Omental fat pad (tissue), 3 donors: ENCODE measurements at regions not wholly inside any gene's neighbourhood (a gene's known extent, or its start where the extent isn't known, plus 50 kb on each side); places are given as distances from the start of the nearest gene placed in this dataset.
A peak's percentile ranks its signal among the peaks of the same experiment; 100 is the strongest.

Source experiments
- ATAC-seq: fragments of 150-250 bp; one replicate; pipeline ENCODE4 v1.9.1; 2016; ENCODE audit warnings: mild to moderate bottlenecking, moderate library complexity; ENCODE audit not compliant: low FRiP score
- DNase-seq: peaks from one replicate; pipeline ENCODE4 v3.0.0-alpha.2; 2019; ENCODE audit warnings: low spot score
- CTCF ChIP-seq, 3 donors: fragments of 450-650 bp; IDR thresholded peaks; one replicate each; pipeline ENCODE4 v1.5.1; 2016 to 2017; ENCODE audit warnings: antibody characterized with exemption in 3 of 3, mild to moderate bottlenecking in 3 of 3, moderate library complexity in 2 of 3

DNA sequence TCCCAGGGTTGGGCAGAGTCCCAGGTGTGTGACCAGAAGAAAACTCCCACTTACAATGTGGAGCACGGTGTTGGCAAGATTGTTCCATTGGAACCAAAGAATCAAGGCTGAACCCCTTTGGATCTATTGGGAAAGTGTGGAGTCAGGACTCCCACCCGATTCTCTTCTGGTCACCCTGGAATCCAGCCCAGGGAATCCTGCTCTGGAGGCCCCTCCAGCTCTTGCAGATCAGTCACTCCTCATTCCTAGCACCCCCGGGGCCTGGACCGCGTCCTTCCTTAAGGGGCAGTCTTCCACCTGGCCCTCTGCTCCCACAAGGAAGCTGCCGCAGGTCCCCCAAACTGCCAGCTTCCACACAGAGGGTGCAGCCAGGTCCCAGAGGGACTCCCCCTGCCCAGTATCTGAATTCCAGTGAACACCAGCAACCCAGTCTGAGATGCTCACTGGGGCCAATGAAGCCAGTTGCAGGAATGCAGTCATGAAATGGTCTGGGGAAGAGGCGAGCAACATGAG lies 170.1 kb downstream of the GADD45G start:
- no peak for ATAC-seq
- no peak for DNase-seq
- no peak for TF ChIP-seq CTCF (IDR thresholded peaks at IDR 0.05)

GRCh38 chr9:89775641-89776040 lies 170.8 kb downstream of the GADD45G start:
- ATAC-seq (no peak), DNase-seq (no peak)
- no peak for TF ChIP-seq CTCF (IDR thresholded peaks at IDR 0.05)

GRCh38 chr9:89776795-89777525 lies 172.1 kb downstream of the GADD45G start:
- DNase-seq, result no peak
- TF ChIP-seq CTCF (IDR thresholded peaks at IDR 0.05), result no peak
- no peak for ATAC-seq

DNA sequence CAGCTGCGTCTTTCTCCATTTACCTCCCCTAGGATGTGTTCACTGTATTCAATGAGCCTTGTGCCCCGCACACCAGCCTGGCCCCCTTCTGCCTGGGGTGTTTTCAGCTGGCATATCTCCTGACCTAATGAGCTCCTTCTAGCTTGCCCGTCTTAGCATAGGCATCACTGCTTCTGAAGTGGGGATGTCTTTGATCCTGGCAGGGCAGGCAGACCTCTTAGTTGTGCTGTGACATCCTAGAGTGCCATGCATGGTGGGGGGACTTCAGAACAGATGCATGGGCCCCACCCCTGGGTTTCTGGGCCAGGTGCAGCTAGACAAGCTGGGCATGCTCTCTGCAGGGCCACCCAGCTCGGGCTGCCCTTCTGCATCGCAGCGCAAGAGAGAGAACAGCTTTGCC lies 172.7 kb downstream of the GADD45G start:
- no peak for TF ChIP-seq CTCF (IDR thresholded peaks at IDR 0.05)
- DNase-seq, result no peak

DNA sequence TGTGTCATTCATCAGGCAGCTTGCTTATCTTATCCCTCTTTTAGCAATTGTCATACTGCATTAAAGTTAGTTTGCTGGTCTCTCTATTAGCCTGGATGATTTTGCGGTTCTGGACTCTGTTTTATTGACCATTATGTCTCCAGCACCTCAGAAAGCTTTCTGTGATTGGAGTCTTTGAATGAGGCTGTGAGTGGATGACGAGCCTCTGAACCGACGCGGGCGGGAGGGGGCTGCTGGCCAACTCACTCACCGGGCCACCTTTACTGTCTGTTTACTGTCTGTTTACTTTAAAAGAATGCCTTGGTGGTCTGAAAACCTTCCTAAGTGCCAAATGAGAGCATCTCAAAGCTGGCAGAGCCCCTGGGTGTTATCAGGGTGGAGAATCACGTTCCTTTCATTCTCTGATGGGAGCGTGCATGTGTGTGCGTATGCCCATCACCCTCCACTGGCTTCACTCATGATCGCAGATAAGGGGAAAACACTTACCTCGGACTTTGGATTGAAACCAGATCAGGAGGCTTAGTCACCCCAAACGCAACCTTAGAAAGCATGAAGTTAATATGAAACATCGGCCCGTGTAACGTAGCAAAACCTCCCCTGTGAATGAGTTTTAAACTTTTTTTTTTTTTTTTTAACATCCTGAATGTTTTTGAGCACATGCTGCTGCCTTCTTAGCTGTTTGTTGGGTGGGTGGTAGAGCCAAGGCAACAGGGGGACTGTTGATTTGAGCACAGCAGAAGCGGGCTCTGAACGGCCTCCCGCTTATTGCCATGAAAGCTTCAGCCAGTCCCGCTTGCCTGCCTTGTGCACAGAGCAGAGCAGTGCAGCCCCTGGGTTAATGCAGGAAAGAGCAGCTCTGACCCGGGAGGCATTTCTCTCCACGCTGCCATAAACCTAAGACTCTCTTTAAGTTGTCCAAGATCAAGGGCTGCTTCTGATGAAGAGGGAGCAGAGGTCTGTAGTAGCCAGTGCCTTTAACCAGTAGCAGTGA lies 173.6 kb downstream of the GADD45G start:
- DNase-seq (no peak), ATAC-seq (peak; percentile 69)
- TF ChIP-seq CTCF (IDR thresholded peaks at IDR 0.05), result no peak

More for the DNA sequence above, 172.7 kb downstream of the GADD45G start:
- ATAC-seq, result no peak

DNA sequence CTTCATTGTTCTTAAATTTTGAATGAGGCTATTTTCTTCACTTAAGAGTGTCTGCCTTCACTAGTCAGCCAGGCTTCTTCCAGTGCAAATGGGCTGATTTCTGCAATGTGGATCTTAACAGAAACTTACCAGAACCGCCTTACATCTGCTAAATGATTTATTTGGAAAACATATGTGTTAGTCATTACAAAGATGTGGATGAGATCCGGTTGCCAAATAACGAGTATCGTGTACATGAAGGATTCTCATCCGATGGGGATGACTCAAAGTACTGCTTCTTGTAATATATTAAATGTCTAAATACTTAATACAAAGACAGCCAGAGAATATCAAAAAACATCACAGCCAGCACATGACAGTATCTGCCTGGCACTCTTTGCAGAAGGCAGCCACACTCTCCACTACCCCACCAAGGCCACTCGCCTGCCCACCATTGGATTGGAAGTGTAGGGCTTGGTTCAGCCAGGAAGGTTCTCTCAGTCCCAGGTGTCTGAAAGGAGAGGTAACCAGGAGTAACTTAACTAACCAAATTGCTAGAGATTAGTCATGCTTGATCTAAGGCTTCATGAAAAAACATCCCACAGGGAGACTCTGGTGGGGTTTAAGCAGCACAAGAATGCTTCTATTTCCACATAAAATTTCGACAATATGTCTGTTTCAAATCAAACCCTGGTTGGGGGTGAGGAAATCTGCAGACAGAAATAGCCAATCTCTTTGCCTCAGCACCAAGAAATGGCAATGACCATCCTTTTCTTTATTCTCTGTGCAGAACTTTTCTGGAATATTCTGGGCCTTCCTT lies 174.8 kb downstream of the GADD45G start:
- ATAC-seq (no peak), DNase-seq (no peak)
- no peak for TF ChIP-seq CTCF (IDR thresholded peaks at IDR 0.05)
